ENCODE measurements at regions not wholly inside any gene's neighbourhood (a gene's known extent, or its start where the extent isn't known, plus 50 kb on each side); places are given as distances from the start of the nearest gene placed in this dataset.

GRCh38 chr16:54594601-54595391 lies 308.2 kb upstream of the IRX3 start:
- H3K4me3 Mint-ChIP-seq: no peak overlapping the region
- H3K36me3 Mint-ChIP-seq (ENCODE audit: low read depth): no peaks in the 10 kb centered on the region
- no peak for TF ChIP-seq CTCF (IDR thresholded peaks at IDR 0.05)
- peaks cover 16% of the 10 kb centered on the region for H3K27me3 Mint-ChIP-seq (ENCODE audit: insufficient read depth)
- no peaks in the 10 kb centered on the region for H3K9me3 Mint-ChIP-seq
- no peak overlapping the region for H3K27ac Mint-ChIP-seq
- DNase-seq: no peak
- no peaks in the 10 kb centered on the region for H3K4me1 Mint-ChIP-seq (ENCODE audit: low read depth)

- Mint-ChIP-seq H3K27me3 (ENCODE audit: insufficient read depth) (peaks cover 15% of the 10 kb centered on the region), H3K27ac (no peak overlapping the region)
- DNase-seq: no peak
Observed at GRCh38 chr16:54591816-54592246, 305.2 kb upstream of the IRX3 start.

GRCh38 chr16:54590836-54591235 lies 304.2 kb upstream of the IRX3 start:
- peaks cover 15% of the 10 kb centered on the region for H3K27me3 Mint-ChIP-seq (ENCODE audit: insufficient read depth)
- no peak overlapping the region for H3K4me3 Mint-ChIP-seq
- no peaks in the 10 kb centered on the region for H3K4me1 Mint-ChIP-seq (ENCODE audit: low read depth)
- no peak overlapping the region for H3K27ac Mint-ChIP-seq
- no peaks in the 10 kb centered on the region for H3K36me3 Mint-ChIP-seq (ENCODE audit: low read depth)
- H3K9me3 Mint-ChIP-seq: no peaks in the 10 kb centered on the region
- no peak for DNase-seq
- TF ChIP-seq CTCF (IDR thresholded peaks at IDR 0.05): no peak

More at GRCh38 chr16:54591816-54592246, 305.2 kb upstream of the IRX3 start:
- no peaks in the 10 kb centered on the region for H3K36me3 Mint-ChIP-seq (ENCODE audit: low read depth)
- no peaks in the 10 kb centered on the region for H3K4me1 Mint-ChIP-seq (ENCODE audit: low read depth)
- no peak for TF ChIP-seq CTCF (IDR thresholded peaks at IDR 0.05)
- H3K9me3 Mint-ChIP-seq: no peaks in the 10 kb centered on the region
- H3K4me3 Mint-ChIP-seq: no peak overlapping the region

- Mint-ChIP-seq H3K4me3 (no peak overlapping the region), H3K27ac (no peak overlapping the region), H3K27me3 (ENCODE audit: insufficient read depth) (peaks cover 7% of the 10 kb centered on the region), H3K4me1 (ENCODE audit: low read depth) (no peaks in the 10 kb centered on the region), H3K36me3 (ENCODE audit: low read depth) (no peaks in the 10 kb centered on the region), H3K9me3 (no peaks in the 10 kb centered on the region)
- DNase-seq: no peak
- TF ChIP-seq CTCF (IDR thresholded peaks at IDR 0.05): no peak
Observed at GRCh38 chr16:54589326-54589725, 302.7 kb upstream of the IRX3 start.

GRCh38 chr16:54588026-54588425 lies 301.4 kb upstream of the IRX3 start:
- Mint-ChIP-seq H3K27me3 (ENCODE audit: insufficient read depth) (no peaks in the 10 kb centered on the region; the same call in none of the 2 replicates), H3K4me3 (no peak overlapping the region), H3K36me3 (ENCODE audit: low read depth) (no peaks in the 10 kb centered on the region), H3K27ac (no peak overlapping the region), H3K9me3 (no peaks in the 10 kb centered on the region), H3K4me1 (ENCODE audit: low read depth) (no peaks in the 10 kb centered on the region)
- no peak for DNase-seq
- TF ChIP-seq CTCF (IDR thresholded peaks at IDR 0.05): no peak

Data from HFFc6 (cell line).